Esophagus muscularis mucosa (tissue), 3 donors: ENCODE measurements at regions not wholly inside any gene's neighbourhood (a gene's known extent, or its start where the extent isn't known, plus 50 kb on each side); places are given as distances from the start of the nearest gene placed in this dataset.

Source experiments
- POLR2AphosphoS5 ChIP-seq, 2 donors: sonication (generic); formaldehyde crosslinking; IDR thresholded peaks; one replicate each; pipeline ENCODE4 v1.6.1; 2017; ENCODE audit warnings: antibody characterized with exemption in 2 of 2
- TF ChIP-seq, protein P1 (sequence below), 3 experiments: fragments of 200-600 bp in 2 of 3; fragments of 450-650 bp in 1 of 3; sonication (generic) in 2 of 3; IDR thresholded peaks; one replicate each; pipeline ENCODE4 v1.5.1; 2017 to 2019; ENCODE audit warnings: antibody characterized with exemption in 3 of 3, mild to moderate bottlenecking in 2 of 3, moderate library complexity in 1 of 3

DNA sequence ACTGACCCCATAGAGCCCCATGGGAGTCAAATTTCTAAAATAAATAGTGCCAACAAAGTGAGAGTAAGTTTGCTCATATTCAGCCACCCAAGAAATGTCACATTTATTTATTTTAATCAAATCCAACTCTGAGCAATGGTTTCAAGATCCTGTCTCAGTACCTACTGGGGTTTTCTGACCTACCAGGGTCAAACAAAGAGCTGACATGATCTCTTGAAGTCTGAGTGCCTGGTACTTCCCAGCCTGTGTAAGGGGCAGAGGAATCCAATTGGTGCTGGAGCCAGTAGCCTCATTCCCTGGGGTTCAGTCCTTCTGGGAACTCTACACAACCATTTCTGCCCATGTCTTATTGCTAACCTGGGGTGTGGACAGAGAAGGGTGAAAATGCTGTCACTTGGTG, 104.6 kb upstream of the SERP2 start:
- TF ChIP-seq, protein P1, sequence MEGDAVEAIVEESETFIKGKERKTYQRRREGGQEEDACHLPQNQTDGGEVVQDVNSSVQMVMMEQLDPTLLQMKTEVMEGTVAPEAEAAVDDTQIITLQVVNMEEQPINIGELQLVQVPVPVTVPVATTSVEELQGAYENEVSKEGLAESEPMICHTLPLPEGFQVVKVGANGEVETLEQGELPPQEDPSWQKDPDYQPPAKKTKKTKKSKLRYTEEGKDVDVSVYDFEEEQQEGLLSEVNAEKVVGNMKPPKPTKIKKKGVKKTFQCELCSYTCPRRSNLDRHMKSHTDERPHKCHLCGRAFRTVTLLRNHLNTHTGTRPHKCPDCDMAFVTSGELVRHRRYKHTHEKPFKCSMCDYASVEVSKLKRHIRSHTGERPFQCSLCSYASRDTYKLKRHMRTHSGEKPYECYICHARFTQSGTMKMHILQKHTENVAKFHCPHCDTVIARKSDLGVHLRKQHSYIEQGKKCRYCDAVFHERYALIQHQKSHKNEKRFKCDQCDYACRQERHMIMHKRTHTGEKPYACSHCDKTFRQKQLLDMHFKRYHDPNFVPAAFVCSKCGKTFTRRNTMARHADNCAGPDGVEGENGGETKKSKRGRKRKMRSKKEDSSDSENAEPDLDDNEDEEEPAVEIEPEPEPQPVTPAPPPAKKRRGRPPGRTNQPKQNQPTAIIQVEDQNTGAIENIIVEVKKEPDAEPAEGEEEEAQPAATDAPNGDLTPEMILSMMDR (IDR thresholded peaks at IDR 0.05) = no peak
- no peak for TF ChIP-seq POLR2AphosphoS5 (IDR thresholded peaks at IDR 0.05)
